ENCODE measurements at regions not wholly inside any gene's neighbourhood (a gene's known extent, or its start where the extent isn't known, plus 50 kb on each side); places are given as distances from the start of the nearest gene placed in this dataset.
A peak's percentile ranks its signal among the peaks of the same experiment; 100 is the strongest.

DNA sequence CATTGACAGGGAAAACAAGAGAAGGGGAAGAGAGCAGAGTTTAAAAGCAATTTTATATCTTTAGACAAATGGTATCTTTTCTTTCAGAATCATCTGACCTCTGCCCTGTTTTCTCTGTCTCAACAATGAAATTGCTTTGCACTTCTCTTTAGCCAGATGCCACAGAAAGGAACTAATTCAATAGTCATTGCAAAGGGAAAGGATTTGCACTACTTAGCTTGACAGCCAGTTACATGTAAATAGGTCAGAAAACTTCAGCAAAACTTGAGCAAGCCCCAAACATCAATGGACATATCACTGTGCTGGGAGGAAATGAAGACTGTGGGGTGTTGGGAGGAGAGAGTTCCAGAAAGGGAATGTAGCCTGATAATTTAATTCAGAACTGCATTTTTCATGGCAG, 181.3 kb upstream of the FAM83B start:
- no peak for DNase-seq (ENCODE audit: low read depth)
- no peaks in the 10 kb centered on the region for H3K36me3 ChIP-seq (ENCODE audit: control insufficient read depth, insufficient read depth, low read length)
- TF ChIP-seq, protein P1, sequence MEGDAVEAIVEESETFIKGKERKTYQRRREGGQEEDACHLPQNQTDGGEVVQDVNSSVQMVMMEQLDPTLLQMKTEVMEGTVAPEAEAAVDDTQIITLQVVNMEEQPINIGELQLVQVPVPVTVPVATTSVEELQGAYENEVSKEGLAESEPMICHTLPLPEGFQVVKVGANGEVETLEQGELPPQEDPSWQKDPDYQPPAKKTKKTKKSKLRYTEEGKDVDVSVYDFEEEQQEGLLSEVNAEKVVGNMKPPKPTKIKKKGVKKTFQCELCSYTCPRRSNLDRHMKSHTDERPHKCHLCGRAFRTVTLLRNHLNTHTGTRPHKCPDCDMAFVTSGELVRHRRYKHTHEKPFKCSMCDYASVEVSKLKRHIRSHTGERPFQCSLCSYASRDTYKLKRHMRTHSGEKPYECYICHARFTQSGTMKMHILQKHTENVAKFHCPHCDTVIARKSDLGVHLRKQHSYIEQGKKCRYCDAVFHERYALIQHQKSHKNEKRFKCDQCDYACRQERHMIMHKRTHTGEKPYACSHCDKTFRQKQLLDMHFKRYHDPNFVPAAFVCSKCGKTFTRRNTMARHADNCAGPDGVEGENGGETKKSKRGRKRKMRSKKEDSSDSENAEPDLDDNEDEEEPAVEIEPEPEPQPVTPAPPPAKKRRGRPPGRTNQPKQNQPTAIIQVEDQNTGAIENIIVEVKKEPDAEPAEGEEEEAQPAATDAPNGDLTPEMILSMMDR (IDR thresholded peaks at IDR 0.05; ENCODE audit: insufficient read depth, low read length, severe bottlenecking), result no peak
- FAIRE-seq, result no peak
- no peaks in the 10 kb centered on the region for H3K27me3 ChIP-seq (ENCODE audit: control insufficient read depth, insufficient read depth, low read length)
- no peak overlapping the region for H3K4me3 ChIP-seq (ENCODE audit: low read depth, low read length)

DNA sequence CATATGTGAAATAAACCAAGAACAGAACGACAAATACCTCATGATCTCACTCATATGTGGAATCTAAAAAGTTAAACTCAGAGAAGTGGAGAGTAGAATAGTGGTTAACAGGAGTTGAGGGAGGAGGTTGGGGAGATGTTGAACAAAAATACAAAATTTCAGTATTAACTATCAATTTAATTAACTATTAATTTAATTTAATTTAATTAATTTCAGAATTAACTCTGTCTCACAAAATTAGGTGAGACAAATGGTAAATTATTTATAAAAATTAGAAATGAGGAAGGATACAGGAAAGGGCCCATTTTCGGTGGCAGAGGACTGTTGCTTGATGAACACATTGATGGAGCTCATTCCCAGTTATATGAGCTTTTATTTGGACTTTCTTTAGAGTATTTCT, 166.0 kb upstream of the FAM83B start:
- FAIRE-seq (no peak), DNase-seq (ENCODE audit: low read depth) (no peak)
- Histone ChIP-seq H3K4me3 (ENCODE audit: low read depth, low read length) (no peak overlapping the region), H3K27me3 (ENCODE audit: control insufficient read depth, insufficient read depth, low read length) (no peaks in the 10 kb centered on the region), H3K36me3 (ENCODE audit: control insufficient read depth, insufficient read depth, low read length) (no peaks in the 10 kb centered on the region)
- TF ChIP-seq, protein P1 (IDR thresholded peaks at IDR 0.05; ENCODE audit: insufficient read depth, low read length, severe bottlenecking), result no peak

DNA sequence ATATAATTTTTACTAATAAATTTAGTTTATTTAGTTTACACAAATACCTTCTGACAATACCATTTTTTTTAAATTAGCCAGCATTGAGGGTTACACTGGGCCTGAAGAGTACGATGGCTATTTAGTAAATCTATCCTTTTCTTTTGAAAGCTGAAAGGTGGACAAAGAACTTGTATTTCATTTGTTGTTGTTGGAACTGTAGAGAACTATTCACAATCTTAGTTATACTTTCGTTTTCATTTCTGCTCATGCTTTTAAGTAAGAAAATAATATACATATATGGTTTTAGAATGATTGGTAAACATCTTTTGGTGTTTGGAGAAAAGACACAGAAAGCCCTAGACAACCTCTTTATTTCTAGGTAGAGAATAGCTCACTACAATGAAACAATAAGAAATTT, 165.3 kb upstream of the FAM83B start:
- DNase-seq (ENCODE audit: low read depth) (no peak), FAIRE-seq (no peak)
- Histone ChIP-seq H3K4me3 (ENCODE audit: low read depth, low read length) (no peak overlapping the region), H3K36me3 (ENCODE audit: control insufficient read depth, insufficient read depth, low read length) (no peaks in the 10 kb centered on the region), H3K27me3 (ENCODE audit: control insufficient read depth, insufficient read depth, low read length) (no peaks in the 10 kb centered on the region)
- TF ChIP-seq, protein P1 (IDR thresholded peaks at IDR 0.05; ENCODE audit: insufficient read depth, low read length, severe bottlenecking), result no peak

DNA sequence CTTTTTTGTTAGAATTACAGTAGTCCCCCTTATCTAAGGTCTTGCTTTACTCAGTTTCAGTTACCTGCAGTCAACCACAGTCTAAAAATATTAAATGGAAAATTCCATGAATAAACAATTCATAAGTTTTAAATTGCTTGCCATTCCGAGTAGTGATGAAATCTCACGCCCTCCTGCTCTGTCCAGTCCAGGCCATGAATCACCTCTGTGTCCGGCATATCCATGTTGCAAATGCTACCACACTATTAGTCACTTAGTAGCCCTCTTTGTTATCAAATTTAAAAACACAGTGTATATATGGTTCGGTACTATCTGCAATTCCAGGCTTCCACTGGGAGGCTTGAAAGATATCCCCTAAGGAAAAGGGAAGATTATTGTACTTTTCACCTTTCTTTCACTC, 164.6 kb upstream of the FAM83B start:
- peak; percentile 28 for DNase-seq (ENCODE audit: low read depth)
- Histone ChIP-seq H3K4me3 (ENCODE audit: low read depth, low read length) (no peak overlapping the region), H3K36me3 (ENCODE audit: control insufficient read depth, insufficient read depth, low read length) (no peaks in the 10 kb centered on the region), H3K27me3 (ENCODE audit: control insufficient read depth, insufficient read depth, low read length) (no peaks in the 10 kb centered on the region)
- FAIRE-seq, result no peak
- TF ChIP-seq, protein P1 (IDR thresholded peaks at IDR 0.05; ENCODE audit: insufficient read depth, low read length, severe bottlenecking), result no peak

DNA sequence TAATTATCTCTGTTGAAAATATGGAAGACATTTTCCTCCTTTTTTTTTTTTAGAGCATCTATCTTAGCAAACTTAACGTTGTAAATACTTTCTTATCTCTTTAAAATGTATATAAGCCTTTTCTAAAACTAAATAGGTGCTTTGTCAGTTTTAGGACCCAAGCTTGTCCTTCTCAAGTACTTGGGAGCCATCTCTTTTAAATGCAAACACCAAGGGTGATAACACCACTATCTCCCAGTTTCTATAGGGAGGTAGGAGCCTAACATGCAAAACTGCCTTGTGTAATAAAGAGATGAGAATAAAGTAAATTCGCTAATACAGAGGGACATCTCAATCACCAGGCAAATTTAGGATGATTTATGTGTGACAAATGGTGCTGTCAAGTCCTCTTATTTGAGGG, 157.0 kb upstream of the FAM83B start:
- Histone ChIP-seq H3K4me3 (ENCODE audit: low read depth, low read length) (no peak overlapping the region), H3K36me3 (ENCODE audit: control insufficient read depth, insufficient read depth, low read length) (no peaks in the 10 kb centered on the region), H3K27me3 (ENCODE audit: control insufficient read depth, insufficient read depth, low read length) (no peaks in the 10 kb centered on the region)
- FAIRE-seq, result no peak
- TF ChIP-seq, protein P1 (IDR thresholded peaks at IDR 0.05; ENCODE audit: insufficient read depth, low read length, severe bottlenecking), result no peak
- no peak for DNase-seq (ENCODE audit: low read depth)

DNA sequence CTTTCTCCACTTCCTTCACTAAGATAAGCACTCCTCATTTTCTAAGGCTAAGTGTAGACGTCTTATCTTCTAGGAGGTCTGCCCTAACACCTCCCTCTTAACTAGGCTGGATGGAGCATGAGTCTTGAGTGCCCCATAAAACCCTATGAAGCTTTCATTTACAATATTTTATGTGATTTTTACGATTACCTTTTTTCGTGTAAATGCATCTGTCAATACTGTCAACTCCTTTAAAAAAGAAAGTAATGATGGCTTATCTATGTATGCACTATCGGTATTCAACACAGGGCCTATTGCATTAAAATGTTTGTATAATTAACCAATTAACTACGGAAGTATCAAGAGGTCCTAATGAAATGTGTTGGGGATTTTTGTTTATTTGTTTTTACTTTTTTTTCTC, 156.0 kb upstream of the FAM83B start:
- TF ChIP-seq, protein P1 (IDR thresholded peaks at IDR 0.05; ENCODE audit: insufficient read depth, low read length, severe bottlenecking), result no peak
- no peak for FAIRE-seq
- no peaks in the 10 kb centered on the region for H3K27me3 ChIP-seq (ENCODE audit: control insufficient read depth, insufficient read depth, low read length)

More for the DNA sequence above, 156.0 kb upstream of the FAM83B start:
- DNase-seq (ENCODE audit: low read depth), result no peak
- Histone ChIP-seq H3K4me3 (ENCODE audit: low read depth, low read length) (no peak overlapping the region), H3K36me3 (ENCODE audit: control insufficient read depth, insufficient read depth, low read length) (no peaks in the 10 kb centered on the region)

Measured in bronchial epithelial cell (primary cell).